OCI-LY7 (cell line): ENCODE measurements at regions not wholly inside any gene's neighbourhood (a gene's known extent, or its start where the extent isn't known, plus 50 kb on each side); places are given as distances from the start of the nearest gene placed in this dataset.

Source experiments
- BruUV-seq: library from RNA; stranded (reverse); fragments of 400-500 nt; replicated peaks from 2 replicates; lab custom pipeline; 2021; lab: Mats Ljungman, UMichigan
- CTCF ChIA-PET: fragments of 300-600 bp; sonication (Branson Sonifier 250); formaldehyde crosslinking; loops from one replicate; lab custom pipeline; 2022; ENCODE audit warnings: antibody characterized with exemption; ENCODE audit not compliant: unreplicated experiment; lab: Charles Lee
- POLR2A ChIA-PET: fragments of 300-600 bp; sonication (Branson Sonifier 250); formaldehyde crosslinking; loops from one replicate; lab custom pipeline; 2022; ENCODE audit warnings: antibody characterized with exemption; lab: Charles Lee
- DNase-seq: peaks from one replicate; pipeline ENCODE4 v3.0.0-alpha.2; 2015; ENCODE audit warnings: low spot score
- H2AFZ ChIP-seq: fragments of 200-600 bp; sonication (generic), shearing (Covaris generic); 2 replicates; pipeline ENCODE4 v1.6.1; 2014; ENCODE audit warnings: mild to moderate bottlenecking, antibody characterized with exemption, low read length, moderate library complexity
- H3K27ac ChIP-seq: fragments of 200-600 bp; sonication (generic); 2 replicates; pipeline ENCODE4 v1.5.1; 2014; ENCODE audit warnings: mixed run types, low read depth, mild to moderate bottlenecking, moderate library complexity, low read length, inconsistent platforms; ENCODE audit not compliant: poor library complexity, severe bottlenecking
- H3K36me3 ChIP-seq: fragments of 200-600 bp; sonication (generic); 2 replicates; pipeline ENCODE4 v1.6.1; 2014; ENCODE audit warnings: mild to moderate bottlenecking, antibody characterized with exemption, low read length, moderate library complexity, mixed read lengths; ENCODE audit not compliant: insufficient read depth
- H3K4me1 ChIP-seq: fragments of 200-600 bp; sonication (generic); 2 replicates; pipeline ENCODE4 v1.5.1; 2014; ENCODE audit warnings: mild to moderate bottlenecking, low read length; ENCODE audit not compliant: insufficient read depth, poor library complexity, severe bottlenecking
- H3K4me2 ChIP-seq: fragments of 200-600 bp; sonication (generic); 2 replicates; pipeline ENCODE4 v1.6.1; 2014; ENCODE audit warnings: mild to moderate bottlenecking, low read length
- H3K4me3 ChIP-seq: fragments of 200-600 bp; sonication (generic); 2 replicates; pipeline ENCODE4 v1.5.1; 2014; ENCODE audit warnings: mild to moderate bottlenecking, low read depth, low read length; ENCODE audit not compliant: poor library complexity, severe bottlenecking
- H3K79me2 ChIP-seq: fragments of 200-600 bp; sonication (generic); 2 replicates; pipeline ENCODE4 v1.6.1; 2016; ENCODE audit warnings: low read depth, mild to moderate bottlenecking, low read length, moderate library complexity, mixed read lengths; ENCODE audit not compliant: insufficient read depth
- H3K9me2 ChIP-seq: fragments of 200-600 bp; sonication (generic); 2 replicates; pipeline ENCODE4 v1.6.1; 2016; ENCODE audit warnings: mild to moderate bottlenecking, low read length, mixed read lengths; ENCODE audit not compliant: insufficient read depth
- H3K9me3 ChIP-seq: fragments of 200-600 bp; sonication (generic); 2 replicates; pipeline ENCODE4 v1.6.1; 2014; ENCODE audit warnings: mild to moderate bottlenecking, mixed run types, low read length, mixed read lengths
- H4K20me1 ChIP-seq: fragments of 200-600 bp; sonication (generic); 2 replicates; pipeline ENCODE4 v1.6.1; 2014; ENCODE audit warnings: mild to moderate bottlenecking, antibody characterized with exemption, low read length, moderate library complexity, mixed read lengths; ENCODE audit not compliant: insufficient read depth
- EZH2phosphoT487 ChIP-seq: fragments of 200-600 bp; sonication (generic); IDR thresholded peaks from 2 replicates; pipeline ENCODE4 v1.6.1; 2018; ENCODE audit warnings: low read depth, borderline replicate concordance, mild to moderate bottlenecking, mixed run types, antibody characterized with exemption, low read length, moderate library complexity, mixed read lengths
- intact Hi-C: fragments of 100-400 bp; cut with micrococcal nuclease; formaldehyde crosslinking; loops from one replicate; pipeline ENCODE4 v1.10.0; 2022; ENCODE audit not compliant: unreplicated experiment
- TF ChIP-seq, protein P1 (sequence below): fragments of 200-600 bp; sonication (generic); conservative IDR thresholded peaks from 2 replicates; pipeline ENCODE4 v1.5.1; 2014; ENCODE audit warnings: mild to moderate bottlenecking, antibody characterized with exemption, low read length, moderate library complexity, mixed read lengths

DNA sequence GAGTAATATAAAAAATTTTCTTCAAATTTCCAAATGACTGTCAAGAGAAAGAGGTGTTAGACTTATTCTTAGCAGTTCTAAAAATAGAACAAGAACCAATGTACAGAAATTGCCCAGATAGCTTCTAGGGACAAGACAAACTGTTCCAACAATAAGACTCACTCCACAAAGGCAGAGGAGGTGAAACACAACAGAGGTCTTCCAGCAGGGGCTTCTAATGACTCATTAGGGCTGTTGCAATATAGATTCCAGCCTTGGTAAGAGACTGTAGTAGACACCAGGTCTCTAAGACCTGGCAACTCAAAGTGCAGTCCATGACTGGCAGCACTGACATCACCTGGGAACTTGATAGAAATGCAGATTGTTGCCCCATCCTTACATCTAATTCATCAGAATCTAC lies 134.6 kb upstream of the VLDLR start:
- BruUV-seq, result no TSS peak
- CTCF ChIA-PET, result no interaction called here
- POLR2A ChIA-PET, result interaction anchor here (0.7 kb wide), 1 partner anchor 175 kb away, joined by 3 read pairs; no protein-coding TSS in a partner anchor

DNA sequence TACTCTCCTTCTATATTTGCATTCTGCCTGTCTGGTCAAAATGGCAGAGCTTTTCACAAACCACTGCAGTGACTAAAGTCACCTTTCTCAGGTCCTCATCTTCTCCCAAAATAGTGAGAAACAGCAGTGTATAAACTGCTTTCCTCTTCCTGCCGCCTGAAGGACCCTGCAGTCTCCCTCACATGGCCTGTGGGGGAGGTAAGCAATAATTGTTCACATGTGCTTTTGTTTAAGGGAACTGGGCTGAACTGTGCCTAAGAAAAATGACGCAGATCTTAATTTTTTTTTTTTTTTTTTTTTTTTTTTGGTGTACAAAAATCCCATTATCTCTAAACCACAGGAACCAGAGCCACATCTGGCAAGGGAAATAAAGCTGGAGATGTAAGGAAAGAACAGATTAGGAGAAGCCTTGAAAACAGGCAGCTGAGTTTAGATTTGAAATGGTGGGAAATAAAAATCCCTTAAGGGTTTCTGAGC lies 131.7 kb upstream of the VLDLR start:
- H3K4me1 ChIP-seq, result no peaks in the 10 kb centered on the region

More for the DNA sequence above, 134.6 kb upstream of the VLDLR start:
- Histone ChIP-seq H3K4me3 (no peak overlapping the region), H3K27ac (no peak overlapping the region), H3K9me3 (no peaks in the 10 kb centered on the region), H2AFZ (no peak overlapping the region), H3K36me3 (no peaks in the 10 kb centered on the region), H3K4me2 (no peak overlapping the region), H4K20me1 (no peaks in the 10 kb centered on the region), H3K4me1 (no peaks in the 10 kb centered on the region), H3K79me2 (no peaks in the 10 kb centered on the region), H3K9me2 (no peaks in the 10 kb centered on the region)
- intact Hi-C loops, result no loop called here
- no peak for TF ChIP-seq EZH2phosphoT487
- TF ChIP-seq, protein P1, sequence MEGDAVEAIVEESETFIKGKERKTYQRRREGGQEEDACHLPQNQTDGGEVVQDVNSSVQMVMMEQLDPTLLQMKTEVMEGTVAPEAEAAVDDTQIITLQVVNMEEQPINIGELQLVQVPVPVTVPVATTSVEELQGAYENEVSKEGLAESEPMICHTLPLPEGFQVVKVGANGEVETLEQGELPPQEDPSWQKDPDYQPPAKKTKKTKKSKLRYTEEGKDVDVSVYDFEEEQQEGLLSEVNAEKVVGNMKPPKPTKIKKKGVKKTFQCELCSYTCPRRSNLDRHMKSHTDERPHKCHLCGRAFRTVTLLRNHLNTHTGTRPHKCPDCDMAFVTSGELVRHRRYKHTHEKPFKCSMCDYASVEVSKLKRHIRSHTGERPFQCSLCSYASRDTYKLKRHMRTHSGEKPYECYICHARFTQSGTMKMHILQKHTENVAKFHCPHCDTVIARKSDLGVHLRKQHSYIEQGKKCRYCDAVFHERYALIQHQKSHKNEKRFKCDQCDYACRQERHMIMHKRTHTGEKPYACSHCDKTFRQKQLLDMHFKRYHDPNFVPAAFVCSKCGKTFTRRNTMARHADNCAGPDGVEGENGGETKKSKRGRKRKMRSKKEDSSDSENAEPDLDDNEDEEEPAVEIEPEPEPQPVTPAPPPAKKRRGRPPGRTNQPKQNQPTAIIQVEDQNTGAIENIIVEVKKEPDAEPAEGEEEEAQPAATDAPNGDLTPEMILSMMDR, result no peak
- no peak for DNase-seq

DNA sequence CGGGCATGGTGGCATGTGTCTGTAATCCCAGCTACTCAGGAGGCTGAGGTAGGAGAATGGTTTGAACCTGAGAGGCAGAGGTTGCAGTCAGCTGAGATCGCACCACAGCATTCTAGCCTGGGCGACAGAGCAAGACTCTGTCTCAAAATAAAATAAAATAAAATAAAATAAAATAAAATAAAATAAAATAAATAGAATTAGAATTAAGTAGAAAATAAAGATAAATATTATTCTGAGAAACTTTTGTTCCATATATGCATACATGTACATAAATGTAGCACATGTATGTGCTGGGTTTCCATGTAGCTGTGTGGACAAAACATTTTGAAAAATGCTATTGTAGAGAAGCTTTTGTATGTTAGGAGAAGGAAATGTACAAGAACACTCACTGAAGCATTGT lies 129.4 kb upstream of the VLDLR start:
- POLR2A ChIA-PET, result interaction anchor here (0.6 to 1.7 kb wide), 4 partner anchors 8 to 1966 kb away, joined by 3 to 6 read pairs (median 4); no protein-coding TSS in a partner anchor
- BruUV-seq, result no TSS peak
- intact Hi-C loops, result no loop called here

More for the DNA sequence above, 131.7 kb upstream of the VLDLR start:
- H3K36me3 ChIP-seq, result no peaks in the 10 kb centered on the region
- no peak overlapping the region for H3K4me3 ChIP-seq
- no peaks in the 10 kb centered on the region for H3K9me2 ChIP-seq
- CTCF ChIA-PET, result no interaction called here
- TF ChIP-seq EZH2phosphoT487, result no peak
- TF ChIP-seq, protein P1, result no peak
- no peak overlapping the region for H3K27ac ChIP-seq
- H2AFZ ChIP-seq, result no peak overlapping the region
- no peaks in the 10 kb centered on the region for H4K20me1 ChIP-seq
- BruUV-seq, result no TSS peak
- no peaks in the 10 kb centered on the region for H3K9me3 ChIP-seq
- no peak for DNase-seq
- intact Hi-C loops, result no loop called here
- no peaks in the 10 kb centered on the region for H3K79me2 ChIP-seq
- no peak overlapping the region for H3K4me2 ChIP-seq
- POLR2A ChIA-PET, result interaction anchor here (0.7 to 1.1 kb wide), 3 partner anchors 39 to 1761 kb away, joined by 3 to 8 read pairs (median 6); no protein-coding TSS in a partner anchor

More for the DNA sequence above, 129.4 kb upstream of the VLDLR start:
- Histone ChIP-seq H3K27ac (no peak overlapping the region), H3K9me2 (no peaks in the 10 kb centered on the region), H3K9me3 (no peaks in the 10 kb centered on the region), H3K36me3 (no peaks in the 10 kb centered on the region), H4K20me1 (no peaks in the 10 kb centered on the region), H3K4me1 (no peaks in the 10 kb centered on the region), H3K4me2 (no peak overlapping the region), H3K79me2 (no peaks in the 10 kb centered on the region), H2AFZ (no peak overlapping the region), H3K4me3 (no peak overlapping the region)
- TF ChIP-seq EZH2phosphoT487, result no peak
- TF ChIP-seq, protein P1, result no peak
- CTCF ChIA-PET, result no interaction called here
- no peak for DNase-seq
